Neural progenitor cell (in vitro differentiated cells): ENCODE measurements at regions not wholly inside any gene's neighbourhood (a gene's known extent, or its start where the extent isn't known, plus 50 kb on each side); places are given as distances from the start of the nearest gene placed in this dataset.

Experiments
- CTCF ChIP-seq: fragments of 200-600 bp; sonication (generic); IDR thresholded peaks from 2 replicates; pipeline ENCODE4 v1.5.1; 2017; ENCODE audit warnings: antibody characterized with exemption, mild to moderate bottlenecking
- EZH2 ChIP-seq: fragments of 200-600 bp; sonication (generic); IDR thresholded peaks from 2 replicates; pipeline ENCODE4 v1.6.1; 2017; ENCODE audit warnings: antibody characterized with exemption, mild to moderate bottlenecking, moderate library complexity
- EZH2phosphoT487 ChIP-seq: fragments of 200-600 bp; sonication (generic); IDR thresholded peaks from 2 replicates; pipeline ENCODE4 v1.6.1; 2017; ENCODE audit warnings: antibody characterized with exemption

DNA sequence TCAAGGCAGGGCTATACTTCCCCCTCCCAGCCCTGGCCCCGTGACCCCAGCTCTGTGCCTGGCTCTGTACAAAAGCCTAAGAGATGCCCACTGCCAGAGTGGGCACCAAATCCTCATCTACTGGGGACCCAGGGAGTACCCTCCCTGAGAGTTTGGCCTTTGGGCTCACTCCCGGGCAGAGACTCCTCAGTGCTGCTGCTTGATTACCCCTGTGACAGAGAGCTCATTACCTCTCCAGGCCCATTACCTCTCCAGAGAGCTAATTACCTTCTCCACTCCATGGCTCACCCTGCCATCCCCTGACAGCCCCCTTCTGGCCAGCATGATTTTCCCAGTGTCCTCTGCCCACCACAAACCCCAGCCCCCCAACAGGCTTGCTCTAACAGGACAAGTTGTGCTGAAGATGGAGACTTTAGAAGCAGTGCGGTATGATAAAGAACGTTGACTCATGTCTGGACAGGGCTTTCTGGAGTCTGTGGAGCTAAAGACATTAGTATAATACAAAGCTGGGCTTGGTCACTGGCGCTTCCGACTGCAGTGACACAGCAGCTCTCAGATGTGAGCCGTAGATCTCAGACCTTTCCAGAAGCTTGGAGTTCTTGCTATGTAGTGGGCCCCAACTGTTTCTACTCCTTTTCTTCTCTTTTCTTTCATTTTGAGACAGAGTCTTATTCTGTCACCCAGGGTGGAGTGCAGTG lies 111.3 kb upstream of the KCTD7 start:
- TF ChIP-seq CTCF (no peak), EZH2 (no peak), EZH2phosphoT487 (no peak)
